ENCODE measurements at regions not wholly inside any gene's neighbourhood (a gene's known extent, or its start where the extent isn't known, plus 50 kb on each side); places are given as distances from the start of the nearest gene placed in this dataset.

DNA sequence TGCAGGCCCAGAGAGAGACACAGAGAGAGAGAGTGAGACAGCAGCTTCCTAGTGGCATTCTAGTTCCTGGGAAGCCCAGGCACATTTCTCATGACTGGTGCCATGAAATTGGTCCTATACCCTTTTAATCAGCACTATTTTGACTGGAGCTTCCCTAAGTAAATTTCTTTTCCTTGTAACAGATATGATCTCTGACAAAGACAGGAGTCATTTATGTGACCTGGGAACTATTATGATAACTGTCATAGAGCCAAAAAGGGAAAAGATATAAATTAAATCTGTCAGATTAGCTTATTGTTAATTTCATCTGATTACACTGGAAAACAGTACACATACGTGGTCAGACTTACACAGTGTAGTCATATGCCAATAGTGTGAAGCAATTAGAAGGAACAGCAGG is 161.3 kb upstream of the HNRNPA3 start:
- DNase-seq (ENCODE audit: low spot score): no peak
- Histone ChIP-seq H3K4me1 (no peaks in the 10 kb centered on the region), H3K27ac (no peak overlapping the region), H3K36me3 (no peaks in the 10 kb centered on the region), H3K4me3 (no peak overlapping the region), H3K27me3 (no peaks in the 10 kb centered on the region), H3K9me3 (peaks cover 0 to 6% of the 10 kb centered on the region in 2 donors)
- TF ChIP-seq, protein P1, sequence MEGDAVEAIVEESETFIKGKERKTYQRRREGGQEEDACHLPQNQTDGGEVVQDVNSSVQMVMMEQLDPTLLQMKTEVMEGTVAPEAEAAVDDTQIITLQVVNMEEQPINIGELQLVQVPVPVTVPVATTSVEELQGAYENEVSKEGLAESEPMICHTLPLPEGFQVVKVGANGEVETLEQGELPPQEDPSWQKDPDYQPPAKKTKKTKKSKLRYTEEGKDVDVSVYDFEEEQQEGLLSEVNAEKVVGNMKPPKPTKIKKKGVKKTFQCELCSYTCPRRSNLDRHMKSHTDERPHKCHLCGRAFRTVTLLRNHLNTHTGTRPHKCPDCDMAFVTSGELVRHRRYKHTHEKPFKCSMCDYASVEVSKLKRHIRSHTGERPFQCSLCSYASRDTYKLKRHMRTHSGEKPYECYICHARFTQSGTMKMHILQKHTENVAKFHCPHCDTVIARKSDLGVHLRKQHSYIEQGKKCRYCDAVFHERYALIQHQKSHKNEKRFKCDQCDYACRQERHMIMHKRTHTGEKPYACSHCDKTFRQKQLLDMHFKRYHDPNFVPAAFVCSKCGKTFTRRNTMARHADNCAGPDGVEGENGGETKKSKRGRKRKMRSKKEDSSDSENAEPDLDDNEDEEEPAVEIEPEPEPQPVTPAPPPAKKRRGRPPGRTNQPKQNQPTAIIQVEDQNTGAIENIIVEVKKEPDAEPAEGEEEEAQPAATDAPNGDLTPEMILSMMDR (IDR thresholded peaks at IDR 0.05): no peak

DNA sequence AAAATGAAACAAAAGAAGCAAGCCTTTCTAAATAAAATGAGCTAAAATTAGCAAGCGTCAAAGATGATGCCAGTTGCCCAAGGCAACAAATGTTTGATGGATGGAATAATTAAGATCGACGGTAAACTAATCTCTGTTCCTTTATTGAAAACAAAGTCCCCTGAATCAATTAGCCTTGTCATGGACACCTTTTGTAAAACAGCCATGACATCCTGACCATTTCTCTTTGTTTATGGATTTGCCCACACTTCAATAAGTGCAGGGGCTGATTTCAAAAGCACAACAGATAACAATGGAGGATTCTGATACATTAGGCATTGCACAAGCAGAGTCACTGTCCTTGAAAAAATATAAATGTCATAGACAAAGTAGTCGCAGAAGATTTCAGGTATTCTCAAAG is 160.1 kb upstream of the HNRNPA3 start:
- TF ChIP-seq, protein P1 (IDR thresholded peaks at IDR 0.05): no peak
- Histone ChIP-seq H3K4me3 (no peak overlapping the region), H3K27ac (no peak overlapping the region), H3K36me3 (no peaks in the 10 kb centered on the region), H3K27me3 (no peaks in the 10 kb centered on the region), H3K9me3 (peaks cover 0 to 5% of the 10 kb centered on the region in 2 donors), H3K4me1 (no peaks in the 10 kb centered on the region)
- no peak for DNase-seq (ENCODE audit: low spot score)

DNA sequence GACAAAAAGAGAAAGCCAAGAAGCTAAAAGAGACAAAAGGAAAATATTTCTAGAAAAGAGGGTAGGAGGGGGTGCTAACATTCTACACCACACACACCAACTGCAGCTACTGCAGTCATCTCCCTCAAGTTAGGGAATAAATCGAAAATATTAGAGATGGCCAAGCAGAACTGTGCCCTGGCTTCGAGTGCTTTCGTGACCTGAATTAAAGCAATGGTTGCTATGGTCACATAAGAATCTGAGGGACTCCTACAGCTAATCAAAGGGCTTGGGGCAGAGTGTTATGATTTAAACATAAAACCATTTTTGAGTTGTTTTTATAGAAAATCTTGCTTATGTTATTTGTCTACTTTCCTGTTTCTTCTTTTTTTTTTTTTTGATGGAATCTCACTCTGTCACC is 159.6 kb upstream of the HNRNPA3 start:
- H3K27me3 ChIP-seq: no peaks in the 10 kb centered on the region
- no peaks in the 10 kb centered on the region for H3K36me3 ChIP-seq
- TF ChIP-seq, protein P1 (IDR thresholded peaks at IDR 0.05): no peak
- H3K4me3 ChIP-seq: no peak overlapping the region
- DNase-seq (ENCODE audit: low spot score): no peak
- H3K4me1 ChIP-seq: no peaks in the 10 kb centered on the region
- no peaks in the 10 kb centered on the region for H3K9me3 ChIP-seq
- H3K27ac ChIP-seq: no peak overlapping the region

DNA sequence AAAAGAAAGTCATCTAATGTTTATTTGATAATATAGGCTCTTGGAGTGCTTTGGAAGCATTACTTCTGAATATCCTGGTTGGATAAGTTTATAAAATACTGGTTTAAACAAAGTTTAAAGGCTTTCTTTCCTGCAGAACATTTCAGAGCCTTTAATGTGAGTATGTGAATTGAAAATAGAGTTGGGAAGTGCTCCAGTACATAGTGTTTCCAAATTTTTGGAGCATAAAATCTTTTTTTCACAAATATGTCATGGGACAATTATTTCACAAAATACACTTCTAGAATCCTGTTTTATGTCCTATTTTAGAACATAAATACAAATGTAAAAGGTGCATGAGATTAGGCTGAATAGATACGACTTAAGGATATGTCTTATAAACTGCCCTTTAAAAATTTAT is 158.9 kb upstream of the HNRNPA3 start:
- Histone ChIP-seq H3K27me3 (no peaks in the 10 kb centered on the region), H3K4me3 (no peak overlapping the region), H3K27ac (no peak overlapping the region)

GRCh38 chr2:177056481-177056929 is 156.1 kb upstream of the HNRNPA3 start:
- Histone ChIP-seq H3K4me1 (no peaks in the 10 kb centered on the region), H3K27me3 (no peaks in the 10 kb centered on the region), H3K27ac (no peak overlapping the region), H3K36me3 (no peaks in the 10 kb centered on the region), H3K4me3 (no peak overlapping the region), H3K9me3 (no peaks in the 10 kb centered on the region)
- DNase-seq (ENCODE audit: low spot score): no peak
- TF ChIP-seq, protein P1 (IDR thresholded peaks at IDR 0.05): no peak

More for the DNA sequence above, 158.9 kb upstream of the HNRNPA3 start:
- H3K4me1 ChIP-seq: no peaks in the 10 kb centered on the region
- no peaks in the 10 kb centered on the region for H3K36me3 ChIP-seq
- no peaks in the 10 kb centered on the region for H3K9me3 ChIP-seq
- TF ChIP-seq, protein P1 (IDR thresholded peaks at IDR 0.05): no peak
- DNase-seq (ENCODE audit: low spot score): no peak

- Histone ChIP-seq H3K36me3 (no peaks in the 10 kb centered on the region), H3K9me3 (no peaks in the 10 kb centered on the region), H3K4me1 (no peaks in the 10 kb centered on the region), H3K27me3 (no peaks in the 10 kb centered on the region), H3K4me3 (no peak overlapping the region), H3K27ac (no peak overlapping the region)
- TF ChIP-seq, protein P1 (IDR thresholded peaks at IDR 0.05): no peak
- DNase-seq (ENCODE audit: low spot score): no peak
Observed at GRCh38 chr2:177058747-177059146, 153.8 kb upstream of the HNRNPA3 start.
